ENCODE measurements at regions not wholly inside any gene's neighbourhood (a gene's known extent, or its start where the extent isn't known, plus 50 kb on each side); places are given as distances from the start of the nearest gene placed in this dataset.
A peak's percentile ranks its signal among the peaks of the same experiment; 100 is the strongest.

- no peak for DNase-seq (ENCODE audit: low read depth)
These were observed 419.2 kb upstream of the SULF2 start for GRCh38 chr20:48204499-48204898.

GRCh38 chr20:48203252-48203651 lies 418.0 kb upstream of the SULF2 start:
- DNase-seq (ENCODE audit: low read depth): no peak

- DNase-seq (ENCODE audit: low read depth): no peak
These were observed 417.2 kb upstream of the SULF2 start for GRCh38 chr20:48202334-48203113.

GRCh38 chr20:48201885-48202284 lies 416.6 kb upstream of the SULF2 start:
- DNase-seq (ENCODE audit: low read depth): no peak

- no peak for DNase-seq (ENCODE audit: low read depth)
These were observed 415.9 kb upstream of the SULF2 start for GRCh38 chr20:48201188-48201587.

GRCh38 chr20:48198929-48199451 lies 413.7 kb upstream of the SULF2 start:
- DNase-seq (ENCODE audit: low read depth): peak; percentile 41

GRCh38 chr20:48197066-48197465 lies 411.8 kb upstream of the SULF2 start:
- DNase-seq (ENCODE audit: low read depth): no peak

- DNase-seq (ENCODE audit: low read depth): no peak
These were observed 411.2 kb upstream of the SULF2 start for GRCh38 chr20:48196486-48196885.

- no peak for DNase-seq (ENCODE audit: low read depth)
These were observed 410.7 kb upstream of the SULF2 start for GRCh38 chr20:48196001-48196400.

- DNase-seq (ENCODE audit: low read depth): no peak
These were observed 410.0 kb upstream of the SULF2 start for GRCh38 chr20:48195121-48195870.

GRCh38 chr20:48194583-48194982 lies 409.3 kb upstream of the SULF2 start:
- no peak for DNase-seq (ENCODE audit: low read depth)

GRCh38 chr20:48193627-48194425 lies 408.5 kb upstream of the SULF2 start:
- DNase-seq (ENCODE audit: low read depth): no peak

GRCh38 chr20:48192109-48192508 lies 406.8 kb upstream of the SULF2 start:
- no peak for DNase-seq (ENCODE audit: low read depth)

GRCh38 chr20:48191200-48191599 lies 405.9 kb upstream of the SULF2 start:
- DNase-seq (ENCODE audit: low read depth): peak; percentile 39

GRCh38 chr20:48190757-48191156 lies 405.5 kb upstream of the SULF2 start:
- DNase-seq (ENCODE audit: low read depth): no peak

GRCh38 chr20:48189181-48189580 lies 403.9 kb upstream of the SULF2 start:
- peak; percentile 71 for DNase-seq (ENCODE audit: low read depth)

- peak; percentile 81 for DNase-seq (ENCODE audit: low read depth)
These were observed 402.6 kb upstream of the SULF2 start for GRCh38 chr20:48187851-48188250.

- DNase-seq (ENCODE audit: low read depth): peak; percentile 18
These were observed 401.6 kb upstream of the SULF2 start for GRCh38 chr20:48186915-48187314.

GRCh38 chr20:48186447-48186846 lies 401.2 kb upstream of the SULF2 start:
- peak; percentile 58 for DNase-seq (ENCODE audit: low read depth)

- no peak for DNase-seq (ENCODE audit: low read depth)
These were observed 398.9 kb upstream of the SULF2 start for GRCh38 chr20:48184229-48184628.

- DNase-seq (ENCODE audit: low read depth): no peak
These were observed 396.1 kb upstream of the SULF2 start for GRCh38 chr20:48181261-48181935.

- peak; percentile 19 for DNase-seq (ENCODE audit: low read depth)
These were observed 395.3 kb upstream of the SULF2 start for GRCh38 chr20:48180618-48181017.
